HepG2 (cell line): ENCODE measurements at regions not wholly inside any gene's neighbourhood (a gene's known extent, or its start where the extent isn't known, plus 50 kb on each side); places are given as distances from the start of the nearest gene placed in this dataset.

ENCODE experiments used
- ATAC-seq: fragments of 200-7000 bp; cut with Tn5 transposase; 3 replicates; pipeline ENCODE4 v1.9.1; 2020; ENCODE audit warnings: mild to moderate bottlenecking, moderate library complexity
- BruUV-seq: library from RNA; stranded (reverse); fragments of 400-500 nt; replicated peaks from 2 replicates; lab custom pipeline; 2021; lab: Mats Ljungman, UMichigan
- CTCF ChIA-PET: fragments of 300-600 bp; formaldehyde crosslinking; extraction: SDS; loops from one replicate; lab custom pipeline; 2021; ENCODE audit warnings: low total read pairs, inconsistent platforms, low intra/inter-chr PET ratio; lab: Yijun Ruan, JAX
- POLR2A ChIA-PET: fragments of 350-600 bp; sonication (Branson Sonifier 250); formaldehyde crosslinking; loops from one replicate; lab custom pipeline; 2020; ENCODE audit warnings: antibody characterized with exemption, inconsistent platforms; lab: Yijun Ruan, JAX
- DNase-seq: peaks from one replicate; pipeline ENCODE4 v3.0.0-alpha.2; 2015; ENCODE audit warnings: low spot score
- FAIRE-seq: peaks from 3 replicates; lab custom pipeline; 2011; peaks lifted over from hg19 to GRCh38; lab: Jason Lieb, UNC
- H2AFZ ChIP-seq: one replicate; pipeline ENCODE4 v1.6.1; 2011; ENCODE audit warnings: low read length, inconsistent platforms
- H3K27ac ChIP-seq: fragments of 300-600 bp; 3 replicates; pipeline ENCODE4 v1.8.0; 2011; ENCODE audit warnings: mixed run types, mild to moderate bottlenecking, mixed read lengths, low read length, inconsistent platforms; ENCODE audit not compliant: insufficient read depth; ENCODE audit errors: extremely low read length
- H3K27me3 ChIP-seq, 2 experiments: fragments of 200-600 bp in 1 of 2; 2 replicates in 1 of 2; 3 replicates in 1 of 2; pipeline versions ENCODE4 v1.6.0 to v1.8.0; 2011; ENCODE audit warnings: low read length in 2 of 2, mild to moderate bottlenecking in 2 of 2, moderate library complexity in 2 of 2, inconsistent platforms in 1 of 2; ENCODE audit not compliant: insufficient read depth in 2 of 2, control insufficient read depth in 1 of 2
- H3K36me3 ChIP-seq, 2 experiments: fragments of 200-600 bp in 1 of 2; replicated peaks in 1 of 2; 2 replicates in 1 of 2; 3 replicates in 1 of 2; pipeline versions ENCODE4 v1.5.1 to v1.8.0; 2011; ENCODE audit warnings: low read length in 2 of 2, inconsistent platforms in 1 of 2; ENCODE audit not compliant: insufficient read depth in 2 of 2, control insufficient read depth in 1 of 2
- H3K4me1 ChIP-seq: 2 replicates; pipeline ENCODE4 v1.5.1; 2012; ENCODE audit warnings: low read length, inconsistent platforms; ENCODE audit not compliant: insufficient read depth
- H3K4me2 ChIP-seq: 2 replicates; pipeline ENCODE4 v1.6.0; 2011; ENCODE audit warnings: low read depth, low read length, inconsistent platforms
- H3K4me3 ChIP-seq, 3 experiments: fragments of 200-600 bp in 1 of 3; sonication (generic), shearing (Covaris generic) in 1 of 3; replicated peaks in 1 of 3; 2 replicates each; pipeline ENCODE4 v1.5.1; 2011 to 2016; ENCODE audit warnings: low read length in 3 of 3, inconsistent platforms in 2 of 3, low read depth in 2 of 3, mild to moderate bottlenecking in 2 of 3, control low read depth in 1 of 3, mixed read lengths in 1 of 3; ENCODE audit not compliant: insufficient read depth in 1 of 3
- H3K79me2 ChIP-seq: one replicate; pipeline ENCODE4 v1.6.1; 2011; ENCODE audit warnings: low read length, inconsistent platforms; ENCODE audit not compliant: insufficient read depth
- H3K9ac ChIP-seq: 2 replicates; pipeline ENCODE4 v1.6.0; 2011; ENCODE audit warnings: mild to moderate bottlenecking, low read depth, low read length, inconsistent platforms; ENCODE audit not compliant: insufficient read depth
- H3K9me3 ChIP-seq: 2 replicates; pipeline ENCODE4 v1.5.1; 2012; ENCODE audit warnings: mild to moderate bottlenecking, low read length
- H4K20me1 ChIP-seq: 2 replicates; pipeline ENCODE4 v1.6.0; 2011; ENCODE audit warnings: inconsistent platforms, mild to moderate bottlenecking, low read length, moderate library complexity; ENCODE audit not compliant: insufficient read depth
- CREM ChIP-seq, 2 experiments: sonication (generic) in 1 of 2; formaldehyde crosslinking in 1 of 2; IDR thresholded peaks; 2 replicates each; pipeline versions ENCODE4 v1.4.0 to v1.6.1; 2016 to 2020; ENCODE audit warnings: antibody characterized with exemption in 1 of 2, mild to moderate bottlenecking in 1 of 2, missing genetic modification reagents in 1 of 2
- NFAT5 ChIP-seq: sonication (generic); formaldehyde crosslinking; IDR thresholded peaks from 2 replicates; pipeline ENCODE4 v1.4.0; 2020; ENCODE audit warnings: missing genetic modification reagents
- PCBP1 ChIP-seq: fragments of 200-400 bp; formaldehyde crosslinking; IDR thresholded peaks from 2 replicates; pipeline ENCODE4 v1.6.1; 2017; ENCODE audit warnings: mild to moderate bottlenecking, low read depth, low read length, borderline replicate concordance
- SPEN ChIP-seq: sonication (generic); formaldehyde crosslinking; IDR thresholded peaks from 2 replicates; pipeline ENCODE4 v1.5.1; 2020; ENCODE audit warnings: low read depth, mild to moderate bottlenecking, missing genetic modification reagents
- ZBTB2 ChIP-seq: sonication (generic); formaldehyde crosslinking; IDR thresholded peaks from 2 replicates; pipeline ENCODE4 v1.8.0; 2022; ENCODE audit warnings: low read depth, missing genetic modification reagents
- ZFYVE20 ChIP-seq: sonication (generic); formaldehyde crosslinking; IDR thresholded peaks from 2 replicates; pipeline ENCODE4 v1.8.0; 2023; ENCODE audit warnings: low read depth, mild to moderate bottlenecking, moderate library complexity, missing genetic modification reagents, borderline replicate concordance
- ZNF180 ChIP-seq: sonication (generic); formaldehyde crosslinking; IDR thresholded peaks from 2 replicates; pipeline ENCODE4 v1.4.0; 2020; ENCODE audit warnings: low read depth, missing genetic modification reagents, borderline replicate concordance
- ZNF350 ChIP-seq: sonication (generic); formaldehyde crosslinking; IDR thresholded peaks from 2 replicates; pipeline ENCODE4 v1.4.0; 2020; ENCODE audit warnings: mild to moderate bottlenecking, low read depth, missing genetic modification reagents, borderline replicate concordance
- ZNF552 ChIP-seq: sonication (generic); formaldehyde crosslinking; IDR thresholded peaks from 2 replicates; pipeline ENCODE4 v1.9.0; 2022; ENCODE audit warnings: missing genetic modification reagents, mild to moderate bottlenecking, borderline replicate concordance
- ZNF672 ChIP-seq: sonication (generic); formaldehyde crosslinking; IDR thresholded peaks from 2 replicates; pipeline ENCODE4 v1.8.1; 2022; ENCODE audit warnings: missing genetic modification reagents
- ZNF850 ChIP-seq: sonication (generic); formaldehyde crosslinking; conservative IDR thresholded peaks from 2 replicates; pipeline ENCODE4 v1.9.0; 2021; ENCODE audit warnings: mild to moderate bottlenecking, missing genetic modification reagents
- WGBS: methylation state at CpG from one replicate; pipeline ENCODE4 v1.1.6; 2017; ENCODE audit warnings: low lambda C conversion rate; 5-methylcytosine and 5-hydroxymethylcytosine counted together
- in situ Hi-C: cut with HindIII; loops from 2 replicates; pipeline ENCODE4 v1.10.0; 2017; ENCODE audit warnings: low pct_unique_long_range_greater_than_20kb; ENCODE audit not compliant: extremely low pct_ligation_motif_present
- intact Hi-C: fragments of 100-400 bp; cut with micrococcal nuclease; formaldehyde crosslinking; loops from one replicate; pipeline ENCODE4 v1.10.0; 2022; ENCODE audit not compliant: unreplicated experiment

- no peak overlapping the region for H2AFZ ChIP-seq
- no peak overlapping the region for H3K4me3 ChIP-seq
- no peaks in the 10 kb centered on the region for H3K79me2 ChIP-seq
- no peak for TF ChIP-seq ZNF180 (CRISPR knock-in tag)
- no peak for TF ChIP-seq ZNF672 (CRISPR knock-in tag)
- TF ChIP-seq PCBP1, result 0 out of 2 replicates have a peak, but pooled peaks have one; percentile 29
- intact Hi-C loops (no loop called here), in situ Hi-C loops (no loop called here)
- H3K9ac ChIP-seq, result no peak overlapping the region
- H3K9me3 ChIP-seq, result no peaks in the 10 kb centered on the region
- H3K36me3 ChIP-seq, result no peaks in the 10 kb centered on the region
- ATAC-seq, result no peak
- 46% methylated on average over 12 of the region's 13 CpGs for WGBS
- DNase-seq, result no peak
- H3K4me2 ChIP-seq, result no peak overlapping the region
- ChIA-PET POLR2A (no interaction called here), CTCF (no interaction called here)
- no peaks in the 10 kb centered on the region for H4K20me1 ChIP-seq
- no peaks in the 10 kb centered on the region for H3K4me1 ChIP-seq
- H3K27ac ChIP-seq, result no peak overlapping the region
- peaks cover 0 to 13% of the 10 kb centered on the region in 2 experiments; a peak in 3 of 5 replicates for H3K27me3 ChIP-seq
- no peak for FAIRE-seq
- BruUV-seq, result no TSS peak
These were observed 149.5 kb upstream of the ZNF516 start for GRCh38 chr18:76644580-76644979.

GRCh38 chr18:76643996-76644395 lies 149.0 kb upstream of the ZNF516 start:
- DNase-seq (no peak), ATAC-seq (no peak), FAIRE-seq (no peak)
- POLR2A ChIA-PET, result no interaction called here
- H3K4me3 ChIP-seq, result no peak overlapping the region
- H3K9ac ChIP-seq, result no peak overlapping the region
- TF ChIP-seq ZNF350 (CRISPR knock-in tag) (no peak), SPEN (CRISPR knock-in tag) (no peak), NFAT5 (CRISPR knock-in tag) (no peak), ZNF552 (CRISPR knock-in tag) (no peak), ZBTB2 (CRISPR knock-in tag) (no peak), ZNF850 (CRISPR knock-in tag) (no peak), CREM (IDR thresholded peaks at IDR 0.05) (no peak), CREM (CRISPR knock-in tag; IDR thresholded peaks at IDR 0.05) (no peak), ZFYVE20 (CRISPR knock-in tag) (no peak)
- 0% methylated on average over 4 of the region's 6 CpGs for WGBS
- H3K79me2 ChIP-seq, result no peaks in the 10 kb centered on the region
- H3K4me1 ChIP-seq, result no peaks in the 10 kb centered on the region
- intact Hi-C loops (no loop called here), in situ Hi-C loops (no loop called here)
- H3K4me2 ChIP-seq, result no peak overlapping the region
- no peak overlapping the region for H2AFZ ChIP-seq
- H3K27me3 ChIP-seq, result peaks cover 0 to 13% of the 10 kb centered on the region in 2 experiments; a peak in 3 of 5 replicates
- no peaks in the 10 kb centered on the region for H4K20me1 ChIP-seq
- CTCF ChIA-PET, result no interaction called here
- H3K36me3 ChIP-seq, result no peaks in the 10 kb centered on the region
- H3K27ac ChIP-seq, result no peak overlapping the region
- no TSS peak for BruUV-seq
- H3K9me3 ChIP-seq, result no peaks in the 10 kb centered on the region
